HG02885 (cell line): ENCODE measurements at regions not wholly inside any gene's neighbourhood (a gene's known extent, or its start where the extent isn't known, plus 50 kb on each side); places are given as distances from the start of the nearest gene placed in this dataset.
"Not testable (repeated sequence)": the region's sequence is repeated elsewhere in the genome, so short reads cannot be mapped to it uniquely, and the experiment has no call there.

Source experiments
- ATAC-seq: cut with Tn5 transposase; IDR thresholded peaks from one replicate; pipeline ENCODE4 v1.9.1; 2021; ENCODE audit warnings: mild to moderate bottlenecking; ENCODE audit not compliant: unreplicated experiment, poor library complexity

GRCh38 chr21:19181604-19182140 lies 778.1 kb upstream of the TMPRSS15 start:
- no peak for ATAC-seq

DNA sequence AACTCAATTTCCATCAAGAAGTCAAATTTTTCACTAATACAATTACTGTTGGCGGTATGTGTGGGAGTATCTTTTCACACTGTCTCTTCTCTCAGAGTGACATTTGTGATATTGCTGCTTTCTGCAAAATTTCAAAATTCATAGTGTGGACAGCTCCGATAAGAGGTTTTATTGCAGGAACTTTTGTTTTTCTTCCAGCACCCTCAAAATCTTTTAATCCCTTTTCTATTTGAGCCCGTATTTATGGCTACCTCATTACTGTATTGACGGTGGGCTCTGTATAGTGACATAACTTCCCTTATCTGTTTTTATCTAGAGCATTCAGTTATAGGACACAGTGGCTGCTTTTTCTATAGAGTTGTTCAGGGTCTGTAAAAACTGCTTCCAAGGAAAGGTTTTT lies 794.4 kb upstream of the TMPRSS15 start:
- no peak for ATAC-seq

DNA sequence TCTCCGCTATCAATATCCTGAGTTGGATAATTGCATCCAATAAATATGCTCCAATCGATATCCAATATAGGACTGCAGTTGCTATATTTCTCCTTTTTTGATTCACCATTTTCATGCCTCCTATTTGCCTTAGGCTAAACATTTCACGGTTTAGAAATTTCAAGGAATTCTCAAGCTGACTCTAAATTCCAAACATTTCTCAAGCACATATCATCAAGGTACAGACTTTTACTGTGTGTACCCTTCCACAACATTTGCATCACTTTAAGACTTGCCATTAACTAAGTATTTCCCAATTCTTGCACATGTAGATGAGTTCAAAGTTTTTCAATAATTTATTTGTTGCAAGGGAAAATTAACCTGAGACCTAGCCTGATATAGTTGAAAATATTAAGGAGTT lies 795.2 kb upstream of the TMPRSS15 start:
- no peak for ATAC-seq

- no peak for ATAC-seq
Observed at GRCh38 chr21:19218163-19218562, 814.6 kb upstream of the TMPRSS15 start.

DNA sequence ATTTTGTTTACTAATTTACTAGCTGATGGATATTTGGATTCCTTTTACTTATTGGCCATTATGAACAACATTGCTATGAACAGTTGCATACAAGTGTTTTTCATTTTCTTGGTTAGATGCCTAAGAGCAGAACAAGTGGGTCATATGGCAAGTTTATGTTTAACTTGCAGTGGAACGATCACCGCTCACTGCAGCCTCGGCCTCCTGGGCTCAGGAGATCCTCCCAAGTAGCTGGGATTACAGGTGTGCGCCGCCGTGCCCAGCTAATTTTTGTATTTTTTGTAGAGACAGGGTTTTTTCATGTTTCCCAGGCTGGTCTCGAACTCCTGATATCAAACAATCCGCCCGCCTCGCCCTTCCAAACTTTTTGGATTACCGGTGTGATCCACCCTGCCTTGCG lies 820.5 kb upstream of the TMPRSS15 start:
- ATAC-seq: no peak

DNA sequence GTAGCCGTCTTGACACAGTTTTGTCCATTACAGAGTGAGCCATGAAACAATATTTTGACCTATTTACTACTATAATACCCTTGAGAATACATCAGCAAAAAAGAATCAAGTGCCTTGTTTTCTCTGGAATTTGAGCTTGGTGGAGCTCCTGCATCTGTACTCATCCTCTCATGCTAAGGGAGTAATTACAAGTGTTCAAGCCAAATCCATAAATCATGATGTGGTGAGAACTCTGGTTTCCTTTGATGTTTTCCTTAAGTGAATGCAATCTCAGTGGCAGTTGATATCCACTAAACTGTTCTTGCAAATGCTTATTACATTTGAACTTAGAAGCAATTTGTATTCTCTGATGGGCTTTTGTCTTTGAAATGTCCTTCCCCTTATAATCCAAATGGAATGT lies 824.6 kb upstream of the TMPRSS15 start:
- ATAC-seq: no peak

DNA sequence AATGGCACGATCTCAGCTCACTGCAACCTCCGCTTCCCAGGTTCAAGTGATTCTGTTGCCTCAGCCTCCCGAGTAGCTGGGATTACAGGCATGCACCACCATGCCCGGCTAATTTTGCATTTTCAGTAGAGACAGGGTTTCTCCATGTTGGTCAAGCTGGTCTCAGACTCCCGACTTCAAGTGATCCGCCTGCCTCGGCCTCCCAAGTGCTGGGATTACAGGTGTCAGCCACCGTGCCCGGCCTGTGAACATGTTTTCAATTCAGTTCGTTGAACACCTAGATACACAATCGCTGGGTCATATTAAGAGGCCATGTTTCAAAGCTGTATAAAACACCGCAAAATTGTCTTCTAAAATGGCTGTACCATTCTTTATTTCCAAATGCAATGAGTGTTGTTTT lies 830.3 kb upstream of the TMPRSS15 start:
- ATAC-seq: not testable (repeated sequence)

- ATAC-seq: no peak
Observed at GRCh38 chr21:19236209-19236608, 832.6 kb upstream of the TMPRSS15 start.

DNA sequence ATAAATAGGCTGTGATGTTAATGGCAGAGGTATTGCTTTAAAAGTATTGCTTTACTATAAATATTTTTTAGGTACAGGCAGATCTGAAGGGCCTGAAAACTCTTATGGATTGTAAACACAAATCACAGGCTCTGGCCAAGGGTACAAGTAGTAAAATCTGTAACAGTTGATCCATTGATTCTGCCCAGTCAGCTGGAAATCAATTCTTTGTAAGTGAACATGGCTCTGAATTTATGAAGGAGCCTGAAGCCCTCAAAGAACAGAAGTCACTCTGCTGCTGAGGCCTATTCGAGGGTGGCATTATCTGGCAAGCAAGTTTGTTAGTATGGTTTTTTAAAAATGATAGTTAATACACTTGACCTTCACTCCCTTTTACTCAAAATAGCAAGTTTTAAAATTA lies 834.0 kb upstream of the TMPRSS15 start:
- no peak for ATAC-seq

DNA sequence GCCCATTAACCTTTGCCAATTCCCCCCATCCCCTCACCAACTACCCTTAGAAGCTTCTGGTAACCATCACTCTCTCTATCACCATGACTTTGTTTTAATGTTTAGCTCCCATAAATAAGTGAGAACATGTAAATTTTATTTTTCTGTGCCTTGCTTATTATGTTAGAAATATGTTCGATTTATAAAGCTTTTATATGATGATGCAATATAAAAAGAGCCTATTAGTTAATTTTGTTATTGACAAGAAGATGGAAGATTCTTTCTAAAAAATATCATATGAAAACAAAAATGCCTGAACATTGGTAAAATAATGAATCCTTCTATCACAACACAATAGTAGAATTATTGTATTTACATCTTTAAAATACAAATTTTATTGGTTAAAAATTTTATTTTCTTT lies 836.1 kb upstream of the TMPRSS15 start:
- no peak for ATAC-seq

GRCh38 chr21:19244502-19245187 lies 841.1 kb upstream of the TMPRSS15 start:
- ATAC-seq: no peak

GRCh38 chr21:19245188-19245580 lies 841.6 kb upstream of the TMPRSS15 start:
- no peak for ATAC-seq

DNA sequence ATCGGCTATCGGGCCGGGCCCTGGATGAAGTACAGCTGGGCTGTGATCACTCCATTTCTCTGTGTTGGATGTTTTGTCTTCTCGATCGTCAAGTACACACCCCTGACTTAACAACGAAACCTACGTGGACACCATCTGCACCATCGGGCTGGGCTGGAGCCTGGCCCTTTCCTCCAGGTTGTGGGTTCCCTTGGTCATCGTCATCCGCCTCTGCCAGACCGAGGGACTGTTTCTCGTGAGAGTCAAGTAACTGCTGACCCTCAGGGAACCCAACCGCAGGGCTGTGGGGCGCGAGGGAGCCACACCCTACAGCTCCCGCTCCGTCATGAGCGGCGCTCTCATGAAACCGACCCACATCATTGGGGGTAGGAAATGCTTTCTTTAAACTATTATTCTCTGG lies 842.4 kb upstream of the TMPRSS15 start:
- ATAC-seq: no peak

- no peak for ATAC-seq
Observed at GRCh38 chr21:19256934-19257660, 853.5 kb upstream of the TMPRSS15 start.

DNA sequence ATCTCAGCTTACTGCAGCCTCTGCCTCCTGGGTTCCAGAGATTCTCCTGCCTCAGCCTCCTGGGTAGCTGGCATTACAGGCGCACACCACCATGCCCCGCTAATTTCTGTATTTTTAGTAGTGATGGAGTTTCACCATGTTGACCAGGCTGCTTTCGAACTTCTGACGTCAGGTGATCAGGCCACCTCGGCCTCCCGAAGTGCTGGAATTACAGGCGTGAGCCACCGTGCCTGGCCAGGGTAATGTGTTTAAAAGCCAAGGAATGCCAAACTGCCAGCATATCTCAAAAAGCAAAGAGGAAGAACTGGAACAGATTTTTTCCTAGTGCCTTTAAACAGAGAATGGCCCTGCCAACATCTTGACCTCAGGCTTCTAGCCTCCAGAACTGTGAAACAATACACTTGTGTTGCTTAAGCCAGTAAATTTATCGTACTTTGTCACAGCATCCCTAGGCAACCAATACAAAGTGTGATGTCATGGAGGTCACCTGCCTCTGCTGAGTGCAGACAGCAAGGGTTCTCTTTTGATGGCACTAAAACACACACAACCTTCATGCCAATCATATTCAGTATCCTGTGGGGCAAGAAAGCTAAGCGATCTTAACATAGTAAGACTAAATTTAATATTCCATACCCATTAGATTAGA lies 858.3 kb upstream of the TMPRSS15 start:
- ATAC-seq: no peak

DNA sequence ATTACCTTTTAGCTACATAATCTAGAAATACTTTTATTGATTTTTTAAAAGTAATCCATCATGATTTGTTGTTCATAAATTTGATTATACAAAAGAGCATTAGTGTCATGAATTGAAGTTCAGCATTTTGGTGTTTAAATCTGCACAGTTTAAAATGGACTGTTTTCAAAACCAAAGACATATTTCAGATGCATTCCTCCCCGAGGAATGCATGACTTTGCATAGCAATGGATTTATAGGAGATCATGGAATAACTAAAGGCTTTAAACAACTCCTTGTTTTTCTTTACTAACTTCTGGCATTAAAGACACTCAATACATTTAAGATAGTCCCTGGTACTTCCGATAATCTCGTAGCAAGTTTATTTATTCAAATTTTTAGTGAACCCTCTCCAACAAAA lies 863.1 kb upstream of the TMPRSS15 start:
- no peak for ATAC-seq

DNA sequence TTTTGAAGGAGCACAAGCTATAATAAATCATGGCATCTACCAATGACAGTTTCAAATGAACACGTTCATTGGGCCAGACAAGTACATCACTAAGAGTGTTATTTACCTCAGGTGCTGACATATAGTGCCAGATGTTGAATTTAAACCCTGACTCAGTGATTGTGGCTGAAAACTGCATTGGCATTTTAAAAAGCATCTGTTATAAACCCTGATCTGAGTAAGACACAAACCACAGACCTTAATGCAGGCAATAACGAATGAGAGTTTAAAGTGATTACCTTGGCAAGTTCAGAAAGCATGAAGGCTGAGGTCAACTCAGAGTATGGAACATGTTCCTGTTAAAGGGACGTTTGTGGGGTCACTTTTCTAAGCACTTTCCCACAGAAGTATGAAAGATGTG lies 865.1 kb upstream of the TMPRSS15 start:
- no peak for ATAC-seq

- ATAC-seq: no peak
Observed at GRCh38 chr21:19275065-19275464, 871.5 kb upstream of the TMPRSS15 start.

- ATAC-seq: no peak
Observed at GRCh38 chr21:19276665-19277064, 873.1 kb upstream of the TMPRSS15 start.

DNA sequence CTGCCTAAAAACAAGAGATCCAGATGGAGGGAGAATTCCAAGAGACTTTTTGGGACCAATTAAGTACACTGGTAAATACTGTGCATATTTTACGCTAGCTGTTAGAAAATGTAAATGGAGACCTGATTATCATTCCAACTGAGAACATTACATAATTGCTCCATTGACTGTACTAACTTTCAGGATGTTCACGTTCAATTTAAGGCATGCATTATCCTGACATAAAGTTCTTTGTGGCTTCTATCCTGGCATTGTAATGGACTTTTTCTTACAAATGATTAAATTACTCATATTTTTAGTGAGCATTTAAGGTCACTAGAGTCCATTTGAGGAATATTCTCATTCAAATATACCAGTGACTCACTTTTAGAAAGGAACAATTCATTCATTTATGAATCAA lies 883.3 kb upstream of the TMPRSS15 start:
- no peak for ATAC-seq

DNA sequence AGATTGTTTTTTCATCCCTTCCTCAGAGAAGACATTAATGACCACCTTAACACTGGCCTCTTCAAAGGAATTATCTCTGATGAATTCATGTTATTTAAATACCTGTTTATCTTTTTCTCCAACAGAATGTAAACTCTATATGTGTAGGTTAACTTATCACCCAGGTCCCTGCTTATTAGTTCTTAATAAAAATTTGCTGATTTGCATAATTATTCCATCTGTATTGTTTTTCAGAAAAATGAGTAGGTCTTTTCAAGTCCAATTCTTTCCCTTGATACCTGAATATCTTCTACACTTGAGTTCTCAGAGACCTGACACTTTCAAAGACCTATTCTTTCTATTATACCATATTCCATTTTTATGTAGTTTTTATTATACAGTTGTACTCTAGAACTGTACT lies 886.7 kb upstream of the TMPRSS15 start:
- no peak for ATAC-seq
